Suprapubic skin (tissue), 3 donors: ENCODE measurements at regions not wholly inside any gene's neighbourhood (a gene's known extent, or its start where the extent isn't known, plus 50 kb on each side); places are given as distances from the start of the nearest gene placed in this dataset.

ENCODE experiments used
- CTCF ChIP-seq, 2 donors: fragments of 200-600 bp in 1 of 2; fragments of 450-650 bp in 1 of 2; sonication (generic) in 1 of 2; IDR thresholded peaks; one replicate each; pipeline ENCODE4 v1.5.1; 2016 to 2019; ENCODE audit warnings: antibody characterized with exemption in 2 of 2, mild to moderate bottlenecking in 1 of 2, moderate library complexity in 1 of 2
- EP300 ChIP-seq: sonication (generic); formaldehyde crosslinking; IDR thresholded peaks from one replicate; pipeline ENCODE4 v1.6.1; 2017; ENCODE audit warnings: antibody characterized with exemption

GRCh38 chr5:166679331-166679730 lies 1612.1 kb upstream of the WWC1 start:
- TF ChIP-seq EP300, result no peak
- TF ChIP-seq CTCF (IDR thresholded peaks at IDR 0.05), result no peak
